Breast epithelium (tissue), 3 donors: ENCODE measurements at regions not wholly inside any gene's neighbourhood (a gene's known extent, or its start where the extent isn't known, plus 50 kb on each side); places are given as distances from the start of the nearest gene placed in this dataset.

Source experiments
- POLR2A ChIP-seq: fragments of 450-650 bp; IDR thresholded peaks from one replicate; pipeline ENCODE4 v1.6.1; 2016; ENCODE audit warnings: antibody characterized with exemption, mild to moderate bottlenecking, moderate library complexity
- TF ChIP-seq, protein P1 (sequence below), 3 donors: fragments of 450-650 bp; IDR thresholded peaks; one replicate each; pipeline ENCODE4 v1.5.1; 2016 to 2017; ENCODE audit warnings: antibody characterized with exemption in 3 of 3, mild to moderate bottlenecking in 3 of 3, moderate library complexity in 3 of 3

DNA sequence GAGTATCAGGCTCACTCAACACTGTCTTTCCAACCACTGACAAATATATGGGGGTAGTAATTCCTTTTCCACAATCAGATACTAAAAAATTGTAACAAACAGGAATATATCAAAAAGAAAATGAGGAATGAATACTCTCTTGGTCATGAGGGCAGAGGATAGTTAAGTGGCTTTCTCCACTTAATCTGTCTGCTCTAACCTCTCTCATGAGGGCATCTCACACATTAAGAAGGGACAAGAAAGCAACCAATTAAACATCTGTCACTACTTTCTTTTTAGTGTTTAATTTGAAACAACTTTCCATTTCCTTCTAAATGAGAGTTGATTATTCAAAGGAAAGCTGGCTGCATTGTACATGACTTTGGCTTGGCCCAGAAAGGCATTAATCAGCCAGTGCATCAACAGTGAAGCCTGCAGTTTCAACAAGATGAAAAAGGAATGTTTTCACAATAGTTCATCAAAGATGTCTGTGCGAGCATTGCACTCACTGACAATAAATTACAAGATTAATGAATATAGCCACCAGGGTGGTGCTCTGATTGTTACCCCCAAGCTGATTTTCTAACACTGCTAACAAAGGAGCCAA, 142.0 kb downstream of the SEC23A start:
- TF ChIP-seq, protein P1, sequence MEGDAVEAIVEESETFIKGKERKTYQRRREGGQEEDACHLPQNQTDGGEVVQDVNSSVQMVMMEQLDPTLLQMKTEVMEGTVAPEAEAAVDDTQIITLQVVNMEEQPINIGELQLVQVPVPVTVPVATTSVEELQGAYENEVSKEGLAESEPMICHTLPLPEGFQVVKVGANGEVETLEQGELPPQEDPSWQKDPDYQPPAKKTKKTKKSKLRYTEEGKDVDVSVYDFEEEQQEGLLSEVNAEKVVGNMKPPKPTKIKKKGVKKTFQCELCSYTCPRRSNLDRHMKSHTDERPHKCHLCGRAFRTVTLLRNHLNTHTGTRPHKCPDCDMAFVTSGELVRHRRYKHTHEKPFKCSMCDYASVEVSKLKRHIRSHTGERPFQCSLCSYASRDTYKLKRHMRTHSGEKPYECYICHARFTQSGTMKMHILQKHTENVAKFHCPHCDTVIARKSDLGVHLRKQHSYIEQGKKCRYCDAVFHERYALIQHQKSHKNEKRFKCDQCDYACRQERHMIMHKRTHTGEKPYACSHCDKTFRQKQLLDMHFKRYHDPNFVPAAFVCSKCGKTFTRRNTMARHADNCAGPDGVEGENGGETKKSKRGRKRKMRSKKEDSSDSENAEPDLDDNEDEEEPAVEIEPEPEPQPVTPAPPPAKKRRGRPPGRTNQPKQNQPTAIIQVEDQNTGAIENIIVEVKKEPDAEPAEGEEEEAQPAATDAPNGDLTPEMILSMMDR (IDR thresholded peaks at IDR 0.05) = no peak
- TF ChIP-seq POLR2A = no peak
